IMR-90 (cell line): ENCODE measurements at regions not wholly inside any gene's neighbourhood (a gene's known extent, or its start where the extent isn't known, plus 50 kb on each side); places are given as distances from the start of the nearest gene placed in this dataset.

ENCODE experiments used
- ATAC-seq: fragments of 200-7000 bp; cut with Tn5 transposase; 2 replicates; pipeline ENCODE4 v1.9.1; 2020; ENCODE audit warnings: low read depth, mild to moderate bottlenecking, moderate library complexity
- BruUV-seq: library from RNA; stranded (reverse); fragments of 400-500 nt; replicated peaks from 2 replicates; lab custom pipeline; 2021; lab: Mats Ljungman, UMichigan
- CTCF ChIA-PET: fragments of 300-600 bp; formaldehyde crosslinking; extraction: SDS; loops from one replicate; lab custom pipeline; 2021; ENCODE audit warnings: antibody characterized with exemption; lab: Yijun Ruan, JAX
- POLR2A ChIA-PET: fragments of 300-600 bp; sonication (Branson Sonifier 250); formaldehyde crosslinking; loops from one replicate; lab custom pipeline; 2022; ENCODE audit warnings: antibody characterized with exemption; ENCODE audit not compliant: unreplicated experiment; lab: Charles Lee
- DNase-seq: peaks from one replicate; pipeline ENCODE4 v3.0.0; 2013
- H2AFZ ChIP-seq: replicated peaks from 2 replicates; pipeline ENCODE3; 2013; ENCODE audit warnings: low read length, mild to moderate bottlenecking; ENCODE audit not compliant: poor library complexity
- H2AK5ac ChIP-seq: 2 replicates; pipeline ENCODE4 v1.6.1; 2013; ENCODE audit warnings: low read depth, low read length, inconsistent platforms
- H2AK9ac ChIP-seq: replicated peaks from 2 replicates; pipeline ENCODE3; 2013; ENCODE audit warnings: mild to moderate bottlenecking, low read depth, low read length, moderate library complexity; ENCODE audit not compliant: poor library complexity
- H2BK120ac ChIP-seq: 2 replicates; pipeline ENCODE4 v1.6.1; 2013; ENCODE audit warnings: low read depth, low read length, inconsistent platforms
- H2BK15ac ChIP-seq: 3 replicates; pipeline ENCODE4 v1.6.1; 2013; ENCODE audit warnings: low read depth, low read length, inconsistent platforms
- H2BK20ac ChIP-seq: 2 replicates; pipeline ENCODE4 v1.6.1; 2013; ENCODE audit warnings: low read depth, mild to moderate bottlenecking, inconsistent platforms, low read length, moderate library complexity
- H2BK5ac ChIP-seq: 2 replicates; pipeline ENCODE4 v1.6.1; 2013; ENCODE audit warnings: mild to moderate bottlenecking, low read depth, low read length, inconsistent platforms; ENCODE audit not compliant: poor library complexity, severe bottlenecking
- H3K14ac ChIP-seq: replicated peaks from 2 replicates; pipeline ENCODE4 v1.6.1; 2013; ENCODE audit warnings: low read depth, low read length, inconsistent platforms
- H3K18ac ChIP-seq: 2 replicates; pipeline ENCODE4 v1.6.1; 2013; ENCODE audit warnings: low read depth, low read length, control low read depth
- H3K23ac ChIP-seq: 2 replicates; pipeline ENCODE4 v1.6.1; 2013; ENCODE audit warnings: low read depth, low read length, inconsistent platforms
- H3K27ac ChIP-seq: 2 replicates; pipeline ENCODE4 v1.5.1; 2013; ENCODE audit warnings: mild to moderate bottlenecking, control low read depth, low read length; ENCODE audit not compliant: insufficient read depth
- H3K27me3 ChIP-seq: 2 replicates; pipeline ENCODE4 v1.6.1; 2013; ENCODE audit warnings: low read length; ENCODE audit not compliant: control insufficient read depth, insufficient read depth
- H3K36me3 ChIP-seq: 2 replicates; pipeline ENCODE4 v1.6.1; 2013; ENCODE audit warnings: low read length, mixed read lengths; ENCODE audit not compliant: control insufficient read depth, insufficient read depth
- H3K4ac ChIP-seq: 2 replicates; pipeline ENCODE4 v1.6.1; 2013; ENCODE audit warnings: low read depth, low read length, inconsistent platforms
- H3K4me1 ChIP-seq: 2 replicates; pipeline ENCODE4 v1.6.1; 2013; ENCODE audit warnings: low read length, mixed read lengths; ENCODE audit not compliant: control insufficient read depth, insufficient read depth
- H3K4me2 ChIP-seq: 2 replicates; pipeline ENCODE4 v1.6.1; 2013; ENCODE audit warnings: low read depth, mild to moderate bottlenecking, control low read depth, low read length, moderate library complexity
- H3K4me3 ChIP-seq: 2 replicates; pipeline ENCODE4 v1.5.1; 2013; ENCODE audit warnings: low read depth, mild to moderate bottlenecking, control low read depth, low read length, moderate library complexity; ENCODE audit not compliant: insufficient read depth
- H3K56ac ChIP-seq: 2 replicates; pipeline ENCODE4 v1.6.1; 2013; ENCODE audit warnings: low read length, inconsistent platforms; ENCODE audit not compliant: insufficient read depth; ENCODE audit errors: extremely low read depth
- H3K79me1 ChIP-seq, 2 experiments: 2 replicates each; pipeline ENCODE4 v1.6.1; 2013; ENCODE audit warnings: low read length in 2 of 2, inconsistent platforms in 1 of 2, low read depth in 1 of 2
- H3K9ac ChIP-seq: 2 replicates; pipeline ENCODE4 v1.6.1; 2013; ENCODE audit warnings: low read depth, low read length, control low read depth
- H3K9me1 ChIP-seq: 2 replicates; pipeline ENCODE4 v1.6.1; 2013; ENCODE audit warnings: low read length, inconsistent platforms; ENCODE audit not compliant: insufficient read depth
- H3K9me3 ChIP-seq: 2 replicates; pipeline ENCODE4 v1.6.1; 2013; ENCODE audit warnings: low read length; ENCODE audit not compliant: control insufficient read depth, insufficient read depth
- H4K20me1 ChIP-seq: 2 replicates; pipeline ENCODE4 v1.6.1; 2013; ENCODE audit warnings: low read length, inconsistent platforms; ENCODE audit not compliant: insufficient read depth
- H4K5ac ChIP-seq: 2 replicates; pipeline ENCODE4 v1.6.1; 2013; ENCODE audit warnings: mild to moderate bottlenecking, low read depth, low read length, control low read depth
- H4K8ac ChIP-seq, 2 experiments: 2 replicates each; pipeline ENCODE4 v1.6.1; 2013; ENCODE audit warnings: low read depth in 2 of 2, low read length in 2 of 2, control low read depth in 1 of 2, inconsistent platforms in 1 of 2
- H4K91ac ChIP-seq: 2 replicates; pipeline ENCODE4 v1.6.1; 2013; ENCODE audit warnings: low read depth, low read length, inconsistent platforms; ENCODE audit not compliant: insufficient read depth
- BHLHE40 ChIP-seq: fragments of 150-350 bp; IDR thresholded peaks from 2 replicates; pipeline ENCODE4 v1.6.1; 2016; ENCODE audit warnings: mild to moderate bottlenecking, low read depth, low read length
- CEBPB ChIP-seq: IDR thresholded peaks from 2 replicates; pipeline ENCODE4 v1.6.1; 2012; ENCODE audit warnings: low read depth, low read length, improper control_type of control experiment
- CHD1 ChIP-seq: IDR thresholded peaks from 2 replicates; pipeline ENCODE4 v1.6.1; 2012; ENCODE audit warnings: low read depth, low read length, improper control_type of control experiment
- CTCF ChIP-seq: conservative IDR thresholded peaks from 2 replicates; pipeline ENCODE4 v1.5.1; 2012; ENCODE audit warnings: mild to moderate bottlenecking, low read depth, low read length, improper control_type of control experiment
- ELK1 ChIP-seq: fragments of 150-350 bp; IDR thresholded peaks from 2 replicates; pipeline ENCODE4 v1.6.1; 2016; ENCODE audit warnings: low read depth, mild to moderate bottlenecking, low read length, moderate library complexity, borderline replicate concordance
- FOS ChIP-seq: fragments of 150-350 bp; IDR thresholded peaks from 2 replicates; pipeline ENCODE4 v1.6.1; 2016; ENCODE audit warnings: low read depth, low read length
- MAFK ChIP-seq: IDR thresholded peaks from 2 replicates; pipeline ENCODE4 v1.6.1; 2012; ENCODE audit warnings: low read depth, low read length, improper control_type of control experiment
- MAZ ChIP-seq: IDR thresholded peaks from 2 replicates; pipeline ENCODE4 v1.6.1; 2012; ENCODE audit warnings: low read depth, mild to moderate bottlenecking, low read length, improper control_type of control experiment, moderate library complexity, borderline replicate concordance
- MXI1 ChIP-seq: IDR thresholded peaks from 2 replicates; pipeline ENCODE4 v1.6.1; 2012; ENCODE audit warnings: low read depth, mild to moderate bottlenecking, low read length, moderate library complexity, borderline replicate concordance
- NFE2L2 ChIP-seq: fragments of 150-350 bp; IDR thresholded peaks from 2 replicates; pipeline ENCODE4 v1.6.1; 2016; ENCODE audit warnings: low read depth, mild to moderate bottlenecking, low read length
- RCOR1 ChIP-seq: IDR thresholded peaks from 2 replicates; pipeline ENCODE4 v1.6.1; 2012; ENCODE audit warnings: mild to moderate bottlenecking, low read length, improper control_type of control experiment; ENCODE audit not compliant: insufficient replicate concordance
- RFX5 ChIP-seq: IDR thresholded peaks from 2 replicates; pipeline ENCODE4 v1.8.0; 2012; ENCODE audit warnings: low read depth, mild to moderate bottlenecking, low read length, moderate library complexity
- USF2 ChIP-seq: fragments of 150-350 bp; IDR thresholded peaks from 2 replicates; pipeline ENCODE4 v1.6.1; 2017; ENCODE audit warnings: mild to moderate bottlenecking, antibody characterized with exemption, low read length, low read depth
- WGBS, 2 experiments: methylation state at CpG; one replicate each; pipeline versions ENCODE4 v1.1.5 to v1.1.7; 2013; ENCODE audit warnings: missing lambda C conversion rate in 2 of 2; ENCODE audit not compliant: insufficient read length in 1 of 2; ENCODE audit errors: extremely low coverage in 2 of 2; 5-methylcytosine and 5-hydroxymethylcytosine counted together
- dilution Hi-C: fragments of 300-500 bp; cut with HindIII; formaldehyde crosslinking; loops from one replicate; pipeline ENCODE4 v1.14.3; 2018; ENCODE audit warnings: low sequenced_read_pairs; ENCODE audit not compliant: unreplicated experiment
- in situ Hi-C: fragments of 300-500 bp; cut with MboI; formaldehyde crosslinking; loops from 3 replicates; pipeline ENCODE4 v1.14.3; 2019; ENCODE audit warnings: low sequenced_read_pairs, inconsistent platforms, mixed read lengths
- intact Hi-C: fragments of 100-400 bp; cut with micrococcal nuclease; formaldehyde crosslinking; loops from 2 replicates; pipeline ENCODE4 v1.10.0; 2022

GRCh38 chr21:43337901-43338655, 88.9 kb downstream of the SIK1 start:
- 84% methylated on average over 7 of the region's 18 CpGs; no CpG with 5 or more reads in 1 of the 2 experiments for WGBS, 2 experiments
- Histone ChIP-seq H3K14ac (no peak overlapping the region), H3K9me1 (peaks cover 21% of the 10 kb centered on the region), H2BK20ac (no peak overlapping the region), H2BK15ac (no peak overlapping the region), H3K4me2 (no peak overlapping the region), H4K91ac (peak overlapping the region; percentile 10; the same call in 1 of the 2 replicates), H4K5ac (no peak overlapping the region), H2AFZ (no peak overlapping the region), H3K56ac (no peak overlapping the region), H3K23ac (no peak overlapping the region), H3K4ac (no peak overlapping the region; the same call in 1 of the 2 replicates), H3K9me3 (no peaks in the 10 kb centered on the region), H3K79me1 (peaks cover 0 to 5% of the 10 kb centered on the region in 2 experiments; a peak in 1 of 4 replicates), H3K4me1 (peaks cover 24% of the 10 kb centered on the region), H4K20me1 (no peaks in the 10 kb centered on the region), H3K27ac (no peak overlapping the region), H3K18ac (no peak overlapping the region), H2BK120ac (peak overlapping the region; percentile 49), H3K4me3 (no peak overlapping the region), H4K8ac (no peak overlapping the region), H2AK9ac (peak overlapping the region; percentile 61), H2AK5ac (peak overlapping the region; percentile 64; the same call in 1 of the 2 replicates), H3K27me3 (no peaks in the 10 kb centered on the region), H2BK5ac (no peak overlapping the region), H3K36me3 (no peaks in the 10 kb centered on the region), H3K9ac (no peak overlapping the region)
- POLR2A ChIA-PET: interaction anchor here (0.6 kb wide), 1 partner anchor 381 kb away, joined by 3 read pairs; no protein-coding TSS in a partner anchor
- CTCF ChIA-PET: no interaction called here
- intact Hi-C loops: no loop called here
- TF ChIP-seq ELK1: no peak
- no peak for TF ChIP-seq MAFK
- no peak for TF ChIP-seq CEBPB
- no peak for TF ChIP-seq RFX5
- TF ChIP-seq MXI1: no peak
- no peak for TF ChIP-seq FOS
- TF ChIP-seq CTCF: no peak
- no peak for TF ChIP-seq CHD1
- no peak for TF ChIP-seq NFE2L2
- no peak for TF ChIP-seq USF2
- no peak for TF ChIP-seq RCOR1
- no peak for TF ChIP-seq MAZ
- no peak for TF ChIP-seq BHLHE40
- DNase-seq: no peak
- ATAC-seq: no peak
- BruUV-seq: no TSS peak
- in situ Hi-C loops: no loop called here
- dilution Hi-C loops: no loop called here
